ENCODE measurements at regions not wholly inside any gene's neighbourhood (a gene's known extent, or its start where the extent isn't known, plus 50 kb on each side); places are given as distances from the start of the nearest gene placed in this dataset.

DNA sequence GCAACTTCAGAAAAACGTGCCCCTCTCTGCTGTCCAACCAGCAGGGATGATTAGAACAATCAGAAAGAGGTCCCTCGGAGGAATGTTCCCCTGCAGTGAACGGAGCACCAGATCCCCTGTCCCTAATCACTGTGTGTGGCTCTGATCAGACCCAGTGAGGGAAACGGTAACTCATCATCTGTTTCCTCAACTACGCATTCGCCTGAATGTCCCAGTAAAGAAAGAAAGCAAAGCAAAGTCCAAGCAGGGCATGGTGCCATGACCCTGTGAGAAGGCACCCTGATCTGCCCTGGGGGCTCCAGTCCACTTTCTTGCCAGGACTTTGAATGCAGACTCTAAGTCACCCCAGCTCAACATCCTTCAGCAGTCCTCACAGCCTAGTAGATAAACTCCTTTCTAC lies 149.2 kb downstream of the LY86 start:
- Histone ChIP-seq H3K36me3 (ENCODE audit: control insufficient read depth, insufficient read depth, low read length) (no peaks in the 10 kb centered on the region), H3K4me3 (replicated peaks; ENCODE audit: low read depth, low read length) (no peak overlapping the region), H3K27me3 (replicated peaks; ENCODE audit: control insufficient read depth, insufficient read depth, low read length) (no peaks in the 10 kb centered on the region; the same call in none of the 2 replicates)
- TF ChIP-seq, protein P1, sequence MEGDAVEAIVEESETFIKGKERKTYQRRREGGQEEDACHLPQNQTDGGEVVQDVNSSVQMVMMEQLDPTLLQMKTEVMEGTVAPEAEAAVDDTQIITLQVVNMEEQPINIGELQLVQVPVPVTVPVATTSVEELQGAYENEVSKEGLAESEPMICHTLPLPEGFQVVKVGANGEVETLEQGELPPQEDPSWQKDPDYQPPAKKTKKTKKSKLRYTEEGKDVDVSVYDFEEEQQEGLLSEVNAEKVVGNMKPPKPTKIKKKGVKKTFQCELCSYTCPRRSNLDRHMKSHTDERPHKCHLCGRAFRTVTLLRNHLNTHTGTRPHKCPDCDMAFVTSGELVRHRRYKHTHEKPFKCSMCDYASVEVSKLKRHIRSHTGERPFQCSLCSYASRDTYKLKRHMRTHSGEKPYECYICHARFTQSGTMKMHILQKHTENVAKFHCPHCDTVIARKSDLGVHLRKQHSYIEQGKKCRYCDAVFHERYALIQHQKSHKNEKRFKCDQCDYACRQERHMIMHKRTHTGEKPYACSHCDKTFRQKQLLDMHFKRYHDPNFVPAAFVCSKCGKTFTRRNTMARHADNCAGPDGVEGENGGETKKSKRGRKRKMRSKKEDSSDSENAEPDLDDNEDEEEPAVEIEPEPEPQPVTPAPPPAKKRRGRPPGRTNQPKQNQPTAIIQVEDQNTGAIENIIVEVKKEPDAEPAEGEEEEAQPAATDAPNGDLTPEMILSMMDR (IDR thresholded peaks at IDR 0.05; ENCODE audit: insufficient read depth, low read length, poor library complexity, severe bottlenecking), result no peak
- no peak for DNase-seq (ENCODE audit: extremely low read depth, insufficient read length)

- Histone ChIP-seq H3K27me3 (replicated peaks; ENCODE audit: control insufficient read depth, insufficient read depth, low read length) (no peaks in the 10 kb centered on the region; the same call in none of the 2 replicates), H3K4me3 (replicated peaks; ENCODE audit: low read depth, low read length) (no peak overlapping the region), H3K36me3 (ENCODE audit: control insufficient read depth, insufficient read depth, low read length) (no peaks in the 10 kb centered on the region)
- DNase-seq (ENCODE audit: extremely low read depth, insufficient read length), result no peak
- TF ChIP-seq, protein P1 (IDR thresholded peaks at IDR 0.05; ENCODE audit: insufficient read depth, low read length, poor library complexity, severe bottlenecking), result no peak
Observed at GRCh38 chr6:6738108-6738507, 149.6 kb downstream of the LY86 start.

DNA sequence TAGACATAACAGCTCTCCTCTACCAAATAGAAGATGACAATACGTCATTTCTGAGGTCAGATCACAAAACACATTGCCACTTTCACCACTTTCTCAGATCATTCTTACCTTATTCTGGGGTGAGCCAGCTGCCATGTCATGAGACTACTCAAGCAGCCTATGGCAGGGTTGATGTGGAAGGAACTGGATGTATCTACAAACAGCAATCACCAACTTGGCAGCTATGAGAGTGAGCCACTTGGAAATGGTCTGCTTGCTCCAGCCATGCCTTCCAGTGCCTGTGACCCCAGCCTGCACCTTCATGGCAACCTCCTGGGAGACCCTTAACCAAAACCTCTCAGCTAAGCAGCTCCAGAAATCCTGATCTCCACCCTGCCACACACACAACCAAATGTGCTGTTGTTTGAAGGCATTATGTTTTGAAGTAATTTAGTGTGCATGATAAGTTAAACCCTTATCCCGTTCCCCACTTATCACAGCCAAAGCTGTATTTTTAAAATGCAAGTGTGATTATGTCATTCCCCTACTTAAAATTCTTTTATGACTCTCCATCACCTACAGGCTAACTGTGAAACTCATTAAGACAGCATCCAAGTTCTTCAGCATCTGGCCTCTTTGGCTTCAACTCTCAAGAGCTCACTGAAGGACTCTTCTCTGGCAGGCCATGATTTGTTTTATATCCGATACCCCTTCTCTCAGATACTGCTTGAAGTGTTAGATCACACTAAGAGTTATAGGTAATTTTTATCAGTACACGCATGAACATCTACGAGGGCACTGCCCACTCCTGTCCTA lies 150.6 kb downstream of the LY86 start:
- no peaks in the 10 kb centered on the region for H3K36me3 ChIP-seq (ENCODE audit: control insufficient read depth, insufficient read depth, low read length)
- TF ChIP-seq, protein P1 (IDR thresholded peaks at IDR 0.05; ENCODE audit: insufficient read depth, low read length, poor library complexity, severe bottlenecking), result no peak
- H3K27me3 ChIP-seq (replicated peaks; ENCODE audit: control insufficient read depth, insufficient read depth, low read length), result no peaks in the 10 kb centered on the region; the same call in none of the 2 replicates
- no peak overlapping the region for H3K4me3 ChIP-seq (replicated peaks; ENCODE audit: low read depth, low read length)
- DNase-seq (ENCODE audit: extremely low read depth, insufficient read length), result no peak

GRCh38 chr6:6740595-6740994 lies 152.1 kb downstream of the LY86 start:
- H3K36me3 ChIP-seq (ENCODE audit: control insufficient read depth, insufficient read depth, low read length), result no peaks in the 10 kb centered on the region
- H3K27me3 ChIP-seq (replicated peaks; ENCODE audit: control insufficient read depth, insufficient read depth, low read length), result no peaks in the 10 kb centered on the region; the same call in none of the 2 replicates
- TF ChIP-seq, protein P1 (IDR thresholded peaks at IDR 0.05; ENCODE audit: insufficient read depth, low read length, poor library complexity, severe bottlenecking), result no peak
- H3K4me3 ChIP-seq (replicated peaks; ENCODE audit: low read depth, low read length), result no peak overlapping the region
- no peak for DNase-seq (ENCODE audit: extremely low read depth, insufficient read length)

DNA sequence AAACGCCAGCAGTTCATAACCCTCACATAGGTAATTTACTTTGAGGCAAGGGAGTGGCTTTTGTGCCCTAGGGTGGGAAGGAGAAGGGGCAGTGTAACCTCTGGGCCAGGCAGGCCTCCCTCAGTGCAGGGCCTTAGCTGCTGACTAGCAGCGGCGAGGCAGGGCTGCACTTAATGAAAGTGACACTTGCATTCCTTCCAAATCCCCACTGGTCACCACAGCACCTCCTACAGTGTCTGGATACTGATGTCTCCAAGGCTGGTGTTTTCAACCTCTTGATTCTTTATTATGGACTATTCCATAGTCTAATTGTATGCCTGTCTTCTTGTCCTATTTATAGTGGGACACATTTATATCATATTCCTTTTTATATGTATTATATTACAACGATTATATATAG lies 152.7 kb downstream of the LY86 start:
- H3K27me3 ChIP-seq (replicated peaks; ENCODE audit: control insufficient read depth, insufficient read depth, low read length), result no peaks in the 10 kb centered on the region; the same call in none of the 2 replicates
- TF ChIP-seq, protein P1 (IDR thresholded peaks at IDR 0.05; ENCODE audit: insufficient read depth, low read length, poor library complexity, severe bottlenecking), result no peak
- H3K36me3 ChIP-seq (ENCODE audit: control insufficient read depth, insufficient read depth, low read length), result no peaks in the 10 kb centered on the region
- no peak for DNase-seq (ENCODE audit: extremely low read depth, insufficient read length)
- H3K4me3 ChIP-seq (replicated peaks; ENCODE audit: low read depth, low read length), result no peak overlapping the region
